ENCODE measurements at regions not wholly inside any gene's neighbourhood (a gene's known extent, or its start where the extent isn't known, plus 50 kb on each side); places are given as distances from the start of the nearest gene placed in this dataset.

GRCh38 chr22:23385678-23386631, 194.1 kb downstream of the IGLL1 start (continued):
- TF ChIP-seq ATF2 (IDR thresholded peaks at IDR 0.05; ENCODE audit: low read length) (no peak), GTF2F1 (IDR thresholded peaks at IDR 0.05; ENCODE audit: borderline replicate concordance, low read depth, low read length) (no peak), GABPA (IDR thresholded peaks at IDR 0.05; ENCODE audit: borderline replicate concordance, insufficient read depth, low read length) (no peak), RFX5 (IDR thresholded peaks at IDR 0.05; ENCODE audit: borderline replicate concordance, low read depth, low read length) (no peak), NRF1 (IDR thresholded peaks at IDR 0.05; ENCODE audit: low read depth, low read length) (no peak), SIRT6 (IDR thresholded peaks at IDR 0.05; ENCODE audit: low read length) (no peak), RXRA (IDR thresholded peaks at IDR 0.05; ENCODE audit: insufficient read depth, low read depth, low read length) (no peak), ATF3 (IDR thresholded peaks at IDR 0.05; ENCODE audit: insufficient read depth, low read depth, low read length) (no peak), ZNF274 (IDR thresholded peaks at IDR 0.05; ENCODE audit: borderline replicate concordance, extremely low read depth, low read length) (no peak), E2F6 (IDR thresholded peaks at IDR 0.05) (no peak), TAF7 (optimal IDR thresholded peaks at IDR 0.05; ENCODE audit: borderline replicate concordance, low read depth, low read length) (peak; percentile 20), SIX5 (IDR thresholded peaks at IDR 0.05; ENCODE audit: low read depth, low read length) (no peak), CTBP2 (IDR thresholded peaks at IDR 0.05; ENCODE audit: borderline replicate concordance, insufficient read depth, insufficient read length, low read length) (no peak)

Data from H1 (cell line).